ENCODE measurements at regions not wholly inside any gene's neighbourhood (a gene's known extent, or its start where the extent isn't known, plus 50 kb on each side); places are given as distances from the start of the nearest gene placed in this dataset.

GRCh38 chr2:107681936-107682335 is 144.8 kb upstream of the RGPD4 start:
- Mint-ChIP-seq H3K27me3 (ENCODE audit: low read depth) (no peaks in the 10 kb centered on the region), H3K9me3 (no peaks in the 10 kb centered on the region), H3K4me1 (peaks cover 17 to 27% of the 10 kb centered on the region in 2 experiments), H3K36me3 (ENCODE audit: insufficient read depth in 1 of 3, low read depth in 3 of 3) (no peaks in the 10 kb centered on the region), H3K27ac (no peak overlapping the region), H3K4me3 (no peak overlapping the region)
- Histone ChIP-seq H2AFZ (ENCODE audit: low read length) (no peak overlapping the region), H3T11ph (ENCODE audit: low read length) (no peak overlapping the region), H2BK5ac (ENCODE audit: insufficient read length, low read length) (no peak overlapping the region), H2AK5ac (ENCODE audit: insufficient read length, low read length) (no peak overlapping the region), H2BK120ac (ENCODE audit: low read depth, low read length, poor library complexity, severe bottlenecking) (no peak overlapping the region), H3K23me2 (ENCODE audit: insufficient read length, low read depth, low read length, poor library complexity, severe bottlenecking) (no peaks in the 10 kb centered on the region), H3K9me3 (ENCODE audit: control insufficient read depth, low read depth, low read length) (no peaks in the 10 kb centered on the region), H3K27ac (ENCODE audit: insufficient read length, low read depth, low read length) (no peak overlapping the region), H4K20me1 (ENCODE audit: control insufficient read depth, insufficient read depth, insufficient read length) (no peaks in the 10 kb centered on the region), H2BK12ac (ENCODE audit: insufficient read length, low read depth, low read length) (no peak overlapping the region), H2BK20ac (ENCODE audit: low read depth, low read length, poor library complexity, severe bottlenecking) (no peak overlapping the region), H2BK15ac (ENCODE audit: low read depth, low read length) (no peak overlapping the region), H4K5ac (ENCODE audit: insufficient read length, low read depth, low read length) (no peak overlapping the region), H3K23ac (ENCODE audit: insufficient read length, low read depth, low read length) (no peak overlapping the region), H3K56ac (ENCODE audit: insufficient read length, low read depth, low read length) (no peak overlapping the region), H3K14ac (ENCODE audit: insufficient read depth, low read length) (no peak overlapping the region), H3K18ac (ENCODE audit: insufficient read length, low read depth, low read length) (no peak overlapping the region), H3K27me3 (ENCODE audit: insufficient read depth, low read length) (no peaks in the 10 kb centered on the region), H4K8ac (replicated peaks; ENCODE audit: insufficient read length, low read depth, low read length) (no peak overlapping the region), H3K4me2 (ENCODE audit: insufficient read depth, insufficient read length, low read length) (no peak overlapping the region), H3K4me1 (ENCODE audit: insufficient read depth, low read length) (no peaks in the 10 kb centered on the region), H3K4ac (ENCODE audit: low read depth, low read length) (no peak overlapping the region), H3K79me1 (ENCODE audit: insufficient read depth, low read depth, low read length, poor library complexity, severe bottlenecking) (no peaks in the 10 kb centered on the region), H3K79me2 (ENCODE audit: insufficient read depth, low read length) (no peaks in the 10 kb centered on the region), H4K91ac (ENCODE audit: insufficient read length, low read depth, low read length) (no peak overlapping the region), H3K9ac (ENCODE audit: extremely low read depth, insufficient read length, low read length) (no peak overlapping the region)
- WGBS (ENCODE audit: extremely low coverage, insufficient read length, low lambda C conversion rate) = no CpG with 5 or more reads among the region's 8 CpGs
- TF ChIP-seq, protein P1, sequence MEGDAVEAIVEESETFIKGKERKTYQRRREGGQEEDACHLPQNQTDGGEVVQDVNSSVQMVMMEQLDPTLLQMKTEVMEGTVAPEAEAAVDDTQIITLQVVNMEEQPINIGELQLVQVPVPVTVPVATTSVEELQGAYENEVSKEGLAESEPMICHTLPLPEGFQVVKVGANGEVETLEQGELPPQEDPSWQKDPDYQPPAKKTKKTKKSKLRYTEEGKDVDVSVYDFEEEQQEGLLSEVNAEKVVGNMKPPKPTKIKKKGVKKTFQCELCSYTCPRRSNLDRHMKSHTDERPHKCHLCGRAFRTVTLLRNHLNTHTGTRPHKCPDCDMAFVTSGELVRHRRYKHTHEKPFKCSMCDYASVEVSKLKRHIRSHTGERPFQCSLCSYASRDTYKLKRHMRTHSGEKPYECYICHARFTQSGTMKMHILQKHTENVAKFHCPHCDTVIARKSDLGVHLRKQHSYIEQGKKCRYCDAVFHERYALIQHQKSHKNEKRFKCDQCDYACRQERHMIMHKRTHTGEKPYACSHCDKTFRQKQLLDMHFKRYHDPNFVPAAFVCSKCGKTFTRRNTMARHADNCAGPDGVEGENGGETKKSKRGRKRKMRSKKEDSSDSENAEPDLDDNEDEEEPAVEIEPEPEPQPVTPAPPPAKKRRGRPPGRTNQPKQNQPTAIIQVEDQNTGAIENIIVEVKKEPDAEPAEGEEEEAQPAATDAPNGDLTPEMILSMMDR (conservative IDR thresholded peaks at IDR 0.05) = no peak
- DNase-seq = peak; percentile 39

All from H9 (cell line).